Activated B cell treated with CpG ODN at 0.5 μM for 24 hours (primary cell): ENCODE measurements at regions not wholly inside any gene's neighbourhood (a gene's known extent, or its start where the extent isn't known, plus 50 kb on each side); places are given as distances from the start of the nearest gene placed in this dataset.

ENCODE experiments used
- ATAC-seq: fragments of 200-7000 bp; cut with Tn5 transposase; one replicate; pipeline ENCODE4 v1.10.0; 2021; ENCODE audit warnings: low read depth, mild to moderate bottlenecking, moderate library complexity
- CTCF ChIA-PET: fragments of 350-600 bp; sonication (Branson Sonifier 250); formaldehyde crosslinking; loops from one replicate; lab custom pipeline; 2021; ENCODE audit warnings: antibody characterized with exemption; lab: Charles Lee
- POLR2A ChIA-PET: fragments of 350-600 bp; sonication (Branson Sonifier 250); formaldehyde crosslinking; loops from one replicate; lab custom pipeline; 2021; ENCODE audit warnings: antibody characterized with exemption; lab: Charles Lee
- DNase-seq: peaks from one replicate; pipeline ENCODE4 v3.0.0; 2022
- H3K27ac Mint-ChIP-seq: one replicate; pipeline ENCODE4 v1.8.0; 2020; ENCODE audit warnings: mixed read lengths
- H3K27me3 Mint-ChIP-seq: one replicate; pipeline ENCODE4 v1.8.0; 2021; ENCODE audit warnings: mixed read lengths
- H3K36me3 Mint-ChIP-seq: one replicate; pipeline ENCODE4 v1.8.0; 2021; ENCODE audit warnings: low read depth, mixed read lengths
- H3K4me1 Mint-ChIP-seq: one replicate; pipeline ENCODE4 v1.8.0; 2021; ENCODE audit warnings: mixed read lengths
- H3K4me3 Mint-ChIP-seq: one replicate; pipeline ENCODE4 v1.8.0; 2020; ENCODE audit warnings: mild to moderate bottlenecking, mixed read lengths
- H3K9me3 Mint-ChIP-seq: one replicate; pipeline ENCODE4 v1.8.0; 2020; ENCODE audit warnings: mixed read lengths
- intact Hi-C: fragments of 100-400 bp; cut with micrococcal nuclease; formaldehyde crosslinking; loops from one replicate; pipeline ENCODE4 v1.15.1; 2024
- TF ChIP-seq, protein P1 (sequence below): fragments of 200-600 bp; IDR thresholded peaks from one replicate; pipeline ENCODE4 v1.8.0; 2022; ENCODE audit warnings: antibody characterized with exemption, mild to moderate bottlenecking

DNA sequence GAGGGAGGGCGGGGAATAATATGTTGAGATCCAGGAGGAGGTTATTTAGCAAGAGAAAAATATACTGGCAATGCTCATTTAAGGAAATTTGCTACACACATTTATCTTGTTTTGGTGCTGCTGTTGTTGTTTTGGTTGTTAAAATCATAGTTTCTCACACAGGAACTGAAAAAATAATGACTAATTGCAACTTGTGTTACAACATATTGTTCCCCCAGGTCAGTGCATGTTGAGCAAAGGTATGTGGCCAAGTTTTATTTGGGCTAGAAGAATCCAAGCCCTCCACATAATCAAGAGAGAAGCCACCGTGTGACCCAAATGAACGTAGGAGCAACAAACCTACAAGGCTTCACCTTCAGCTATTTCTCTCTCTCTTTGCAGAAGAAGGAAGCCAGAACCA, 220.3 kb upstream of the DAPK1 start:
- Mint-ChIP-seq H3K4me1 (no peaks in the 10 kb centered on the region), H3K4me3 (no peak overlapping the region), H3K27ac (no peak overlapping the region), H3K9me3 (no peaks in the 10 kb centered on the region), H3K27me3 (no peaks in the 10 kb centered on the region), H3K36me3 (no peaks in the 10 kb centered on the region)
- ChIA-PET CTCF (no interaction called here), POLR2A (no interaction called here)
- DNase-seq = no peak
- intact Hi-C loops = no loop called here
- ATAC-seq = no peak
- TF ChIP-seq, protein P1, sequence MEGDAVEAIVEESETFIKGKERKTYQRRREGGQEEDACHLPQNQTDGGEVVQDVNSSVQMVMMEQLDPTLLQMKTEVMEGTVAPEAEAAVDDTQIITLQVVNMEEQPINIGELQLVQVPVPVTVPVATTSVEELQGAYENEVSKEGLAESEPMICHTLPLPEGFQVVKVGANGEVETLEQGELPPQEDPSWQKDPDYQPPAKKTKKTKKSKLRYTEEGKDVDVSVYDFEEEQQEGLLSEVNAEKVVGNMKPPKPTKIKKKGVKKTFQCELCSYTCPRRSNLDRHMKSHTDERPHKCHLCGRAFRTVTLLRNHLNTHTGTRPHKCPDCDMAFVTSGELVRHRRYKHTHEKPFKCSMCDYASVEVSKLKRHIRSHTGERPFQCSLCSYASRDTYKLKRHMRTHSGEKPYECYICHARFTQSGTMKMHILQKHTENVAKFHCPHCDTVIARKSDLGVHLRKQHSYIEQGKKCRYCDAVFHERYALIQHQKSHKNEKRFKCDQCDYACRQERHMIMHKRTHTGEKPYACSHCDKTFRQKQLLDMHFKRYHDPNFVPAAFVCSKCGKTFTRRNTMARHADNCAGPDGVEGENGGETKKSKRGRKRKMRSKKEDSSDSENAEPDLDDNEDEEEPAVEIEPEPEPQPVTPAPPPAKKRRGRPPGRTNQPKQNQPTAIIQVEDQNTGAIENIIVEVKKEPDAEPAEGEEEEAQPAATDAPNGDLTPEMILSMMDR = no peak

GRCh38 chr9:87278971-87279733, 218.5 kb upstream of the DAPK1 start:
- H3K36me3 Mint-ChIP-seq = no peaks in the 10 kb centered on the region
- H3K27ac Mint-ChIP-seq = no peak overlapping the region
- CTCF ChIA-PET = no interaction called here
- H3K27me3 Mint-ChIP-seq = no peaks in the 10 kb centered on the region
- intact Hi-C loops = no loop called here
- no peak for ATAC-seq
- no peak for DNase-seq
- TF ChIP-seq, protein P1 = no peak
- H3K9me3 Mint-ChIP-seq = no peaks in the 10 kb centered on the region
- no peak overlapping the region for H3K4me3 Mint-ChIP-seq
- POLR2A ChIA-PET = no interaction called here
- no peaks in the 10 kb centered on the region for H3K4me1 Mint-ChIP-seq

GRCh38 chr9:87280421-87280820, 217.2 kb upstream of the DAPK1 start:
- Mint-ChIP-seq H3K27ac (no peak overlapping the region), H3K36me3 (no peaks in the 10 kb centered on the region), H3K9me3 (no peaks in the 10 kb centered on the region), H3K27me3 (no peaks in the 10 kb centered on the region), H3K4me1 (no peaks in the 10 kb centered on the region), H3K4me3 (no peak overlapping the region)
- ATAC-seq = no peak
- ChIA-PET POLR2A (no interaction called here), CTCF (no interaction called here)
- intact Hi-C loops = no loop called here
- TF ChIP-seq, protein P1 = no peak
- no peak for DNase-seq

- Mint-ChIP-seq H3K27me3 (no peaks in the 10 kb centered on the region), H3K27ac (no peak overlapping the region), H3K4me3 (no peak overlapping the region), H3K4me1 (no peaks in the 10 kb centered on the region), H3K9me3 (no peaks in the 10 kb centered on the region), H3K36me3 (no peaks in the 10 kb centered on the region)
- DNase-seq = no peak
- POLR2A ChIA-PET = no interaction called here
- CTCF ChIA-PET = no interaction called here
- ATAC-seq = no peak
- intact Hi-C loops = no loop called here
- TF ChIP-seq, protein P1 = no peak
Measured at GRCh38 chr9:87282538-87282937, 215.1 kb upstream of the DAPK1 start.

DNA sequence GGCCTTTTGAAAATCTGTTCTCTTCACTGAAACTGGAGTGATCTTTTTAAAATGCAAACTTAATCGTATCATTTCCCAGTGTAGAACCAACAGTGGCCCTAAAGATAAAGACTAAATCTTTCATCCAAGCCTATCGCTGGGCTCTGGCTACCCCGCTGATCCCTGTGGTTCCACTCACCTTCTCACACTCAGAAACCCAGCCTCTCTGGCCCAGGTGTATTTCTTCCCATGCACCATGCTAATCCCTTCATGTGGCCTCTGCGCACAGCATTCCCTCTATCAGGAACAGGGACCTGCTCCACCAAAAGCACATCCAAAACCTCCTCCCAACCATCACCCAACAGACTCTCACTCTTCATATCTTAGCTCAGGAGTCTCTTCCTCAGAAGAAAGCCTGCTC, 214.1 kb upstream of the DAPK1 start:
- ChIA-PET POLR2A (no interaction called here), CTCF (no interaction called here)
- intact Hi-C loops = no loop called here
- no peaks in the 10 kb centered on the region for H3K27me3 Mint-ChIP-seq
- H3K4me3 Mint-ChIP-seq = no peak overlapping the region
- H3K9me3 Mint-ChIP-seq = no peaks in the 10 kb centered on the region
- H3K27ac Mint-ChIP-seq = no peak overlapping the region
- H3K4me1 Mint-ChIP-seq = no peaks in the 10 kb centered on the region
- TF ChIP-seq, protein P1 = no peak
- no peak for DNase-seq
- H3K36me3 Mint-ChIP-seq = no peaks in the 10 kb centered on the region
- no peak for ATAC-seq
